ENCODE measurements at regions not wholly inside any gene's neighbourhood (a gene's known extent, or its start where the extent isn't known, plus 50 kb on each side); places are given as distances from the start of the nearest gene placed in this dataset.

DNA sequence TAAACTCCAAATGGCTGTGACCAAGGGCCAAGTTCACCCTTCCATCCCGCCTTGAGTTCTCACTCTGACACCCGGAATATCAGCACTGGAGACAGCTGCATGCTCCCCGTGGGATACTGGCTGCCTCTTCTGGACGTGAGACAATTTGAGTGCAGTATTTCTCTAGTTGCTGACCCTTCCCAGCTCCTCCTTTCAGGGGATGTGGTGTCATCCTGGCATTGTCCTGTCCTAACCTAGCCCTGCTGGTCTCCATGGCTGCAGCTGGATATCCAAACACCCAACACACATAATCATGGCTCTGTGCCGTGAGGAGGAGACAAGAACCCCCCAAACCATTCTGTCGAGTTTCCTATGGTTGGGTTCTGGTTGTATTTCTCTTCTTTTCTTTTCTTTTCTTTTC lies 82.6 kb downstream of the PAX1 start:
- Histone ChIP-seq H3K27me3 (ENCODE audit: insufficient read depth, low read length) (peaks cover 3% of the 10 kb centered on the region; the same call in 1 of the 2 replicates), H3K36me3 (ENCODE audit: insufficient read depth, low read length) (no peaks in the 10 kb centered on the region)

DNA sequence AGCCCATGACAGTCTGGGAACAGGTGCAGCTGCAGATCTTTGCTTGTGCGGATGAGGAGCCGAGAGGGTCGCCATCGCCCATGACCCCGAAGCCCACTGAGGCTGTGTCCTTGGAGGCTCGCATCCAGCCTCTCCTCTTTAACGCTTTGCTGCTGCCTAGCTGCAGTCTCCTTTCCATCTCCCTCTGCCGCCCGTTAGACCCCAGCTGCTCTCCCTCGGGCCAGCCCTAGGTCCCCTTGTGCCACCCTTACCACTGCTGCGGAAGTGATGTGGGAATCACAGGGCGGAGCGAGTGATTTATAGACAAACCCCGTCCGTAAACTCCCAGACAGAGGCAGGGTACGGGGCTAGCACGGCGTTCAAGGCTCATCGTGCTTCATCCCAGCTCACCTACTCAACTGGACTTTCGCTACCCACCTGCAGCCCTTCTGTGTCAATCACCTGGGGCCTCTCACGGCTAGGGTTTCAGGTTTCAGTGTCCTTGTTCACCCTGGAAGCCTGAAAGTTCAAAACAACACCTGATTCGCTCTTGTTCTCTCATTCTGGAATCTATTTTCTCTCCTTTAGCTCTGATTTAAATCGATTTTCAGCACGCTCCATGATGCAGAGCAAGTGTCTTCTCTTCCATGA lies 76.1 kb downstream of the PAX1 start:
- Histone ChIP-seq H3K9me3 (ENCODE audit: insufficient read depth, low read depth, low read length) (no peaks in the 10 kb centered on the region), H3K27ac (ENCODE audit: low read depth, low read length) (no peak overlapping the region), H3K27me3 (ENCODE audit: insufficient read depth, low read length) (no peaks in the 10 kb centered on the region), H3K4me1 (ENCODE audit: insufficient read depth, low read length) (peaks cover 3% of the 10 kb centered on the region; the same call in 1 of the 2 replicates), H3K4me3 (ENCODE audit: low read length) (no peak overlapping the region), H3K9ac (ENCODE audit: low read depth, low read length) (no peak overlapping the region; the same call in 1 of the 2 replicates), H3K36me3 (ENCODE audit: insufficient read depth, low read length) (no peaks in the 10 kb centered on the region)
- 92% methylated on average over 24 of the region's 24 CpGs for WGBS

More for the DNA sequence above, 82.6 kb downstream of the PAX1 start:
- 91% methylated on average over 5 of the region's 6 CpGs for WGBS
- Histone ChIP-seq H3K4me1 (ENCODE audit: insufficient read depth, low read length) (no peaks in the 10 kb centered on the region), H3K9me3 (ENCODE audit: insufficient read depth, low read depth, low read length) (no peaks in the 10 kb centered on the region), H3K4me3 (ENCODE audit: low read length) (no peak overlapping the region), H3K9ac (ENCODE audit: low read depth, low read length) (no peak overlapping the region), H3K27ac (ENCODE audit: low read depth, low read length) (no peak overlapping the region)

DNA sequence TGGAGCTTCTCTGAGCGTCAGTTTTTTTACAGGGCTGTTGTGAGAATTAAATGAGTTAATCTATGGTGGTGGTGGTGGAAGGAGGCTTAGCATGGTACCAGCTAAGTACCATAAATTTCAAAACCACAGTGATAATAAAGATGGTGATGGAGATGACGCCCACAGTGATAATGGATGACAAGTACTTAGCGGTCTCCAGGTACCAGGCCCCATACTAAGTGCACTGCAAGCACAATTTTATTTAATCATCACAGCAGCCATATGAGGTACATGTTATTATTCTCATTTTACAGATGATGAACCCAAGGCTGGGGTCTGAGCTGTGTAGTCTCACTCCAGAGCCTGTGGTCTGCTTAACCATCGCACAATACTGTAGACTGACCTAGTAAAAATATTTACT lies 75.1 kb downstream of the PAX1 start:
- WGBS = 52% methylated on average over 2 of the region's 4 CpGs
- no peaks in the 10 kb centered on the region for H3K9me3 ChIP-seq (ENCODE audit: insufficient read depth, low read depth, low read length)
- no peaks in the 10 kb centered on the region for H3K27me3 ChIP-seq (ENCODE audit: insufficient read depth, low read length)
- peaks cover 3% of the 10 kb centered on the region; the same call in 1 of the 2 replicates for H3K4me1 ChIP-seq (ENCODE audit: insufficient read depth, low read length)
- H3K36me3 ChIP-seq (ENCODE audit: insufficient read depth, low read length) = no peaks in the 10 kb centered on the region
- no peak overlapping the region for H3K9ac ChIP-seq (ENCODE audit: low read depth, low read length)
- no peak overlapping the region for H3K27ac ChIP-seq (ENCODE audit: low read depth, low read length)
- no peak overlapping the region for H3K4me3 ChIP-seq (ENCODE audit: low read length)

All from HUES64 (cell line).